HG02610 (cell line): ENCODE measurements at regions not wholly inside any gene's neighbourhood (a gene's known extent, or its start where the extent isn't known, plus 50 kb on each side); places are given as distances from the start of the nearest gene placed in this dataset.
"Not testable (repeated sequence)": the region's sequence is repeated elsewhere in the genome, so short reads cannot be mapped to it uniquely, and the experiment has no call there.

Experiments used
- ATAC-seq: cut with Tn5 transposase; IDR thresholded peaks from one replicate; pipeline ENCODE4 v1.9.1; 2021; ENCODE audit warnings: mild to moderate bottlenecking, moderate library complexity; ENCODE audit not compliant: unreplicated experiment

DNA sequence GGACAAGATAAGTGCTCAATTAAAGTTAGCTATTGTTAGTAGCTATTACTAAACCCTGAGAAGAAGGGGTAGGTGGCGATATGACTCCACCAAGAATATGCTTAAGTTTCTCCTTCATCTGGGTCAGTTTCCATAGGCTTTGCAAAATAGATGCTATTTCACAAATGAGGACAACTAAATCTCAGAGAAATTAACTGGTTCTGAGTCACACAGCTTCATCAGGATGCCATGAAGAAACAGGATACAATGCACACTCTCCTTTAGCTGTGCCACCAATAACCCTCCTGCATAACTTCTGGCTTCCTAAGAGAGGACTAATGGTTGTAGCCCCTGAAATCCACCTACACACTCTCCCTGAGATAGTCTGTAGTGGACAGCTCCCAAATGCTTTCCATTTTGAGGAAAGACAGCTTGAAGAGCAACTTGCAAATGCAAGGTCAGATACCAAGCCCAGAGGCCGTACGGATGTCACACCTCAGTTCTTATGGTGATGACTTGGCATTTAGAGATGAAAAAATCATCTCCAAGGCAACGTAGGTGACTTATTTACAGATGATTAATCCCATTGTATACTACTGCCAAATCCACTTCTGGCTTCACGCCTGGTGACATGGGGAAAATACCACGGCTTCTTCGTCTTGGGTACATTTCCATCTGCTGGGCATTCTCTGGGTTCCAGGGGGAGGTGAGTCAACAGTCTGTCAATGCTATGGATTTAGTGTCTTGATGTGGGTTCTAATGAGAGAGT lies 251.4 kb upstream of the IL12B start:
- no peak for ATAC-seq

- ATAC-seq, result no peak
Observed at GRCh38 chr5:159582756-159583541, 252.7 kb upstream of the IL12B start.

- ATAC-seq, result no peak
Observed at GRCh38 chr5:159586921-159587320, 256.6 kb upstream of the IL12B start.

GRCh38 chr5:159588941-159589340 lies 258.7 kb upstream of the IL12B start:
- ATAC-seq, result no peak

- peak; percentile 68 for ATAC-seq
Observed at GRCh38 chr5:159593518-159594073, 263.3 kb upstream of the IL12B start.

DNA sequence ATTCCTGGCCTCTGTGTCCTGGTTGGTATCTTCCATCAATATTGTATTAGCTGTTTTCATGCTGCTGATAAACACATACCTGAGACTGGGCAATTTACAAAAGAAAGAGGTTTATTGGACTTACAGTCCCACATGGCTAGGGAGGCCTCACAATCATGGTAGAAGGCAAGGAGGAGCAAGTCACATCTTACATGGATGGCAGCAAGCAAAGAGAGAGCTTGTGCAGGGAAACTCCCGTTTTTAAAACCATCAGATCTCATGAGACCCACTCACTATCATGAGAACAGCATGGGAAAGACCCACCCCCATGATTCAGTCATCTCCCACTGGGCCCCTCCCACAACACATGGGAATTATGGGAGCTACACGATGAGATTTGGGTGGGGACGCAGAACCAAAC lies 265.3 kb upstream of the IL12B start:
- not testable (repeated sequence) for ATAC-seq

DNA sequence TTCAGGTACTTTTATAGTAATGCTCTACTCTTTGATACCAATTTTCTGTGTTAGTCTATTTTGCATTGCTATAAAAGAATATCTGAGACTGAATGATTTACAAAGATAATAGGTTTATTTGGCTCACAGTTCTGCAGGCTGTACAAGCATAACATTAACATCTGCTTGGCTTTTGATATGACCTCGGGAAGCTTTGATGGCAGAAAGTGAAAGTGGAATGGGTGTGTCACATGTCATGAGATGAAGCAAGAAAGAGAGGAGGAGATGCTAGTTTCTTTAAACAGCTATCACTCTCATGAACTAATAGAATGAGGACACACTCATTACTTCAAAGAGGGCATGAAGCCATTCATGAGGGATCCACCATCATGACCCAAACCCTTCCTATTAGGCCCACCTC lies 270.9 kb upstream of the IL12B start:
- no peak for ATAC-seq

DNA sequence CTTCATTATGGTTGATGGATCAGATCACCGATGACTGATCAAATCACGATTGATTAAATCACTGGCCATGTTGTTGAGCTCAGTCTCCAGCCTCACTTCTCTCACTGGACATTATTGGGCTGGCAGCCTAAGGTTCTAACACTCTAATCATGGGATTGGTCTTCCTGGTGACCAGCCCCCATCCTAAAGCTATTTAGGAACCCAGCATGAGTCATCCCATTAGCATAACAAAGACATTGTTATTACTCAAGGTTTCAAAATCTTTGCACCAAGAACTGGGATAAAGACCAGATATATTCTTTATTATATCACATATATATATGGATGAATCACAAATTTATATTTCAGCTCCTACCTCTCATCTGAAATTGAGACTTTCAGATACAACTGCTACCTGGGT lies 272.1 kb upstream of the IL12B start:
- ATAC-seq, result no peak

DNA sequence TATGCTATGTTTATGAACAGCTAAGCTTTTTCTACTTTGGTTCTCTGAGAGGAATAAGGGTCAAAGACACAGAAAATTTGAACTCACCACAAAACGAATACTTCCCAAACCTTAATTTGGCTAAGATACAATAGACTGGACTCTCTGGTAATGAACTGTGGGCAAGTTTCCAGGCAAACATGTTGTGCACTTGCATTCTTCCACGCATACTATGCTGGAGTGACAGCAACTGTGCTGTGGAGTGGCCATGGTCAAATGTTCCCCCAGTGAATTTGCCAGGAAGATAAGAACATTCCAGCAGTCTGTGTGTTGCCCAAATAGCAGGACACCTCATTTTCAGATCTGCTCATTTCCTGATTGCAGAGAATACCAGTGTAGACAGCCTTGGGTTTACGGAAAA lies 275.3 kb upstream of the IL12B start:
- no peak for ATAC-seq

GRCh38 chr5:159609359-159609758 lies 279.1 kb upstream of the IL12B start:
- no peak for ATAC-seq

GRCh38 chr5:159610966-159611579 lies 280.8 kb upstream of the IL12B start:
- ATAC-seq, result no peak

- no peak for ATAC-seq
Observed at GRCh38 chr5:159616952-159617351, 286.7 kb upstream of the IL12B start.

DNA sequence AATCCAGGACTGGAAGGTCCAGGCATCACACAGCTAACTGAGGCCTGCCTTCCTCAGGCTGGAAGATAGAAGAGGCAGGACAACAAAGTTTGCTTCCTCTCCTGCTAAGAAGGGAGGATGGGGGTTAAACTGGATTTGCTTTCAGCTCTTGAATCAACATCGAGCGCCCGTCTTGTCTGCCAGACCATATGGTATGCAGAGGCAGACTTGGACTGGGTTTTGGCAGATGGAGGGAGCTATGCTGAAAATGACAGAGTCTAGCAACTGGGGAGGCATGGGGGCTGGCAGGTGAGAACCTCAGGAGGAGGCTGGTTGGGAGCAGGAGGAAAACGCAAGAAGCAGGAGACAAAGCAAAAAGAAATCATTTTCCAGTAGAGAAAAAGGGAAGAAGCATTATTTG lies 289.5 kb upstream of the IL12B start:
- ATAC-seq, result no peak

GRCh38 chr5:159620853-159621540 lies 290.7 kb upstream of the IL12B start:
- no peak for ATAC-seq

DNA sequence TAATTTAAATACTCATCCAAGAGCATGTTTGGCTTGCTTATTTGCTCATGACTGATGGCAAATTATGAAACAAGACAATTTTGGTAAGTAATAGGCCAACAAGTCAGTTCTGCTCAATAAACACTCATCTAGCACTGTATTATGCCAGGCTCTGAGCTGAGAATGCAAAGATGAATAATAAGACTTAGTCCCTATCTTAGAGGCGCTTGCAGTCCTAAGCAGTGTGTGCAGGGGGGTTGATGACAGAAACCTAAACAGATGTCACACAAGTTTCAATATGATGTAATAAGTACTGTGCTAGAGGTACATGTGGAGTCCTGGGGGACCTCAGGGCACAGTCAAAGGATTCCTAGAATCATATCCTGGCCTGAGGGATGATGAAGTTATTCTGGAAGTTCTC lies 287.6 kb upstream of the ADRA1B start:
- no peak for ATAC-seq

DNA sequence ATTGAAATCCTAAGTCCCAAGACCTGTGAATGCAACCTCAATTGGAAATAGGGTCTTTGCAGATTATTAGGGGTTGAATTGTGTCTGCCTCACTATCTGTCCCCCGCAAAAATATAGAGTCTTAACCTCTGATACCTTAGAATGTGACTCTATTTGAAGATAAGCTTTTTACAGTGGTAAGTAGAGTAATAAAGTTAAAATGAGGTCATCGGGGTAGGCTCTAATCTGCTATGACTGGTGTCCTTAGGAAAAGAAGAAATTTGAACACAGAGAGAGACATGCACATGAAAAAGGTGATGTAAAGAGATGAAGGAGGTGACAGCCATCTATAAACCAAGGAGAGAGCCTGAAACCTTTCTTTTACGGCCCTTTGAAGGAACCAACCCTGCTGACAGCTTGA lies 287.1 kb upstream of the ADRA1B start:
- no peak for ATAC-seq

- ATAC-seq, result no peak
Observed at GRCh38 chr5:159630545-159630944, 285.7 kb upstream of the ADRA1B start.

DNA sequence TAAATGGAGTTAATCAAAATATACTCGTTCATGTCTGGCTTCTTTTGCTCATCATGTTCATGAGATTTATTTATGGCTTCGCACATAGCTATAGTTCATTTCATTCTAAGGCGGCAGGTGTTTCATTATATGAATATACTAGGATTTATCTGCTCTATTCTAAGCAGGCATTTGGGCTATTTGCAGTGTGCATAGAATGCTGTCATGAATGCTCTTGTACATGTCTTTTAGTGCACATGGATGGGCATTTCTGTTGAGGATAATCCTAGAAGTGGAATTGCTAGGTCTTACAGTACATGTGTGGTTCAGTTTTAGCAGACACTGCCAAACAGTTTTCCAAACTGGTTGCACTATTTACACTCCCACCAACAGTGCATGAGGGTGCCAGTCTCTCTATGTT lies 285.3 kb upstream of the ADRA1B start:
- no peak for ATAC-seq

- no peak for ATAC-seq
Observed at GRCh38 chr5:159632866-159633265, 283.4 kb upstream of the ADRA1B start.

GRCh38 chr5:159638481-159638880 lies 277.8 kb upstream of the ADRA1B start:
- no peak for ATAC-seq

- no peak for ATAC-seq
Observed at GRCh38 chr5:159638954-159639559, 277.2 kb upstream of the ADRA1B start.
